NAMALWA (cell line): ENCODE measurements at regions not wholly inside any gene's neighbourhood (a gene's known extent, or its start where the extent isn't known, plus 50 kb on each side); places are given as distances from the start of the nearest gene placed in this dataset.
"Not testable (repeated sequence)": the region's sequence is repeated elsewhere in the genome, so short reads cannot be mapped to it uniquely, and the experiment has no call there.

Experiments
- DNase-seq: peaks from one replicate; pipeline ENCODE4 v3.0.0-alpha.2; 2015; ENCODE audit warnings: low spot score

GRCh38 chr2:87678742-87679173 is 69.1 kb upstream of the PLGLB2 start:
- DNase-seq = not testable (repeated sequence)

- not testable (repeated sequence) for DNase-seq
These were observed 67.9 kb upstream of the PLGLB2 start for GRCh38 chr2:87679950-87680349.

- DNase-seq = not testable (repeated sequence)
These were observed 67.2 kb upstream of the PLGLB2 start for GRCh38 chr2:87680691-87681090.

- DNase-seq = not testable (repeated sequence)
These were observed 64.4 kb upstream of the PLGLB2 start for GRCh38 chr2:87683451-87683850.

GRCh38 chr2:87683961-87684360 is 63.9 kb upstream of the PLGLB2 start:
- DNase-seq = not testable (repeated sequence)

- not testable (repeated sequence) for DNase-seq
These were observed 62.3 kb upstream of the PLGLB2 start for GRCh38 chr2:87685558-87685957.

- DNase-seq = not testable (repeated sequence)
These were observed 60.9 kb upstream of the PLGLB2 start for GRCh38 chr2:87686873-87687549.

- not testable (repeated sequence) for DNase-seq
These were observed 60.2 kb upstream of the PLGLB2 start for GRCh38 chr2:87687550-87688270.

- DNase-seq = not testable (repeated sequence)
These were observed 55.8 kb upstream of the PLGLB2 start for GRCh38 chr2:87691899-87692592.

GRCh38 chr2:87692914-87693313 is 55.0 kb upstream of the PLGLB2 start:
- not testable (repeated sequence) for DNase-seq

GRCh38 chr2:87693882-87694281 is 54.0 kb upstream of the PLGLB2 start:
- not testable (repeated sequence) for DNase-seq

- not testable (repeated sequence) for DNase-seq
These were observed 52.1 kb upstream of the PLGLB2 start for GRCh38 chr2:87695596-87696323.
